Kidney (tissue), 13 donors: ENCODE measurements at regions not wholly inside any gene's neighbourhood (a gene's known extent, or its start where the extent isn't known, plus 50 kb on each side); places are given as distances from the start of the nearest gene placed in this dataset.

Experiments
- DNase-seq, 5 donors: peaks; one replicate each; pipeline ENCODE4 v3.0.0-alpha.2; 2013 to 2020
- FAIRE-seq: peaks from 2 replicates; lab custom pipeline; 2012; peaks lifted over from hg19 to GRCh38; lab: Jason Lieb, UNC
- H3K27ac ChIP-seq, 2 donors: one replicate each; pipeline ENCODE4 v1.7.0; 2013; ENCODE audit warnings: low read depth in 2 of 2, low read length in 2 of 2, inconsistent platforms in 1 of 2
- H3K27me3 ChIP-seq: one replicate; pipeline ENCODE4 v1.7.1; 2013; ENCODE audit warnings: low read length, inconsistent platforms; ENCODE audit not compliant: control insufficient read depth, insufficient read depth
- H3K36me3 ChIP-seq, 3 donors: one replicate each; pipeline versions ENCODE4 v1.7.0 to v1.7.1; 2013; ENCODE audit warnings: low read length in 3 of 3, control low read depth in 1 of 3, inconsistent platforms in 1 of 3; ENCODE audit not compliant: insufficient read depth in 3 of 3, control insufficient read depth in 2 of 3
- H3K4me1 ChIP-seq, 3 donors: one replicate each; pipeline versions ENCODE4 v1.7.0 to v1.7.1; 2013; ENCODE audit warnings: low read length in 3 of 3, inconsistent platforms in 1 of 3, low read depth in 1 of 3; ENCODE audit not compliant: control insufficient read depth in 2 of 3, insufficient read depth in 2 of 3
- H3K4me3 ChIP-seq, 3 donors: one replicate each; pipeline versions ENCODE4 v1.7.0 to v1.8.1; 2013; ENCODE audit warnings: low read length in 3 of 3, control low read depth in 1 of 3, inconsistent platforms in 1 of 3
- H3K9ac ChIP-seq, 3 donors: one replicate each; pipeline versions ENCODE4 v1.7.0 to v1.7.1; 2013; ENCODE audit warnings: low read length in 3 of 3, control low read depth in 1 of 3, inconsistent platforms in 1 of 3
- H3K9me3 ChIP-seq, 3 donors: one replicate each; pipeline versions ENCODE4 v1.7.0 to v1.7.1; 2013; ENCODE audit warnings: low read length in 3 of 3, control low read depth in 1 of 3, inconsistent platforms in 1 of 3; ENCODE audit not compliant: control insufficient read depth in 2 of 3, insufficient read depth in 1 of 3
- intact Hi-C: fragments of 100-400 bp; cut with DNase I; formaldehyde crosslinking; loops from one replicate; pipeline ENCODE4 v1.11.1; 2022
- TF ChIP-seq, protein P1 (sequence below): IDR thresholded peaks from 3 replicates; pipeline ENCODE4 v1.5.1; 2012; ENCODE audit warnings: mild to moderate bottlenecking, moderate library complexity, borderline replicate concordance; ENCODE audit not compliant: insufficient read depth; ENCODE audit errors: extremely low read depth
- donor health status: control.
- donor health status: control.
- donor health status: control.
- donor health status: control.
- donor health status: control.
- donor health status: DM: yes; HTN: yes; CAD: no.
- donor health status: Normal renal cell carcinoma (clear cell type).

DNA sequence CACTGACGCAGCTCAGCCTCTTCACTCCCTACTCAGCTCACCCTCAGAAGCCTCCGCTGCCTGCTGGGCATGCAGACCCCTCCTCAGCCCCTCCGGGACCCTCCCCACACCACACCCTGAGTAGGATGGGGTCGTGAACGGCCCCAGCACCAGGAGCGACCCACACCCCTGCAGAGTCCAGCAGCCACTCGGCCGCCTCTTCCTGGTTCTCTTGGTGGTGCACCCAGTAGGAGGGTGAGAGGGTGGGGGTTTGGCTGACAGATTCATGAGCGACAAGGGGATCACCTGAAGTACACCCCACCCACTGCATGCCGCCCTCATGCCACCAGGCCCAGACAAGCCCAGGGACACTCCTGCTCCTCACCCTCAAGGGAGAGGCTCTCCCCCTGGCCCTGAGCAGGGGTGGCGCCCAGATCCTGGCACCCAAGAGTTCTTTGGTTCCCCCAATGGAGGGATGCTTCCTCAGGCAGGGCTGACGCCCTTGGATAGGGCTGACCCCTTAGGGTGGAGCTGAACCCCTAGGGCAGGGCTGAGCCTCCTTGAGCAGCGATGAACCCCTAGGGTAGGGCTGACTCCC lies 76.6 kb upstream of the GPC1 start:
- TF ChIP-seq, protein P1, sequence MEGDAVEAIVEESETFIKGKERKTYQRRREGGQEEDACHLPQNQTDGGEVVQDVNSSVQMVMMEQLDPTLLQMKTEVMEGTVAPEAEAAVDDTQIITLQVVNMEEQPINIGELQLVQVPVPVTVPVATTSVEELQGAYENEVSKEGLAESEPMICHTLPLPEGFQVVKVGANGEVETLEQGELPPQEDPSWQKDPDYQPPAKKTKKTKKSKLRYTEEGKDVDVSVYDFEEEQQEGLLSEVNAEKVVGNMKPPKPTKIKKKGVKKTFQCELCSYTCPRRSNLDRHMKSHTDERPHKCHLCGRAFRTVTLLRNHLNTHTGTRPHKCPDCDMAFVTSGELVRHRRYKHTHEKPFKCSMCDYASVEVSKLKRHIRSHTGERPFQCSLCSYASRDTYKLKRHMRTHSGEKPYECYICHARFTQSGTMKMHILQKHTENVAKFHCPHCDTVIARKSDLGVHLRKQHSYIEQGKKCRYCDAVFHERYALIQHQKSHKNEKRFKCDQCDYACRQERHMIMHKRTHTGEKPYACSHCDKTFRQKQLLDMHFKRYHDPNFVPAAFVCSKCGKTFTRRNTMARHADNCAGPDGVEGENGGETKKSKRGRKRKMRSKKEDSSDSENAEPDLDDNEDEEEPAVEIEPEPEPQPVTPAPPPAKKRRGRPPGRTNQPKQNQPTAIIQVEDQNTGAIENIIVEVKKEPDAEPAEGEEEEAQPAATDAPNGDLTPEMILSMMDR, result no peak
- H3K9me3 ChIP-seq, result peaks cover 0 to 15% (median 4%) of the 10 kb centered on the region in 3 donors
- no peaks in the 10 kb centered on the region for H3K27me3 ChIP-seq
- FAIRE-seq (no peak), DNase-seq (no peak)
- no peak overlapping the region for H3K9ac ChIP-seq
- intact Hi-C loops, result no loop called here
- no peaks in the 10 kb centered on the region for H3K36me3 ChIP-seq
- no peaks in the 10 kb centered on the region for H3K4me1 ChIP-seq
- no peak overlapping the region for H3K27ac ChIP-seq
- no peak overlapping the region for H3K4me3 ChIP-seq

- Histone ChIP-seq H3K36me3 (no peaks in the 10 kb centered on the region), H3K4me1 (no peaks in the 10 kb centered on the region), H3K27me3 (no peaks in the 10 kb centered on the region), H3K4me3 (no peak overlapping the region), H3K9ac (no peak overlapping the region), H3K27ac (no peak overlapping the region), H3K9me3 (peaks cover 0 to 15% (median 4%) of the 10 kb centered on the region in 3 donors)
- intact Hi-C loops, result no loop called here
- TF ChIP-seq, protein P1, result no peak
- no peak for FAIRE-seq
- DNase-seq, result peak in 1 of 5 donors; percentile 41
These were observed 75.8 kb upstream of the GPC1 start for GRCh38 chr2:240359695-240360094.

- FAIRE-seq, result no peak
- Histone ChIP-seq H3K9me3 (peaks cover 0 to 15% (median 4%) of the 10 kb centered on the region in 3 donors), H3K4me3 (no peak overlapping the region), H3K9ac (no peak overlapping the region), H3K27ac (no peak overlapping the region), H3K4me1 (no peaks in the 10 kb centered on the region), H3K27me3 (no peaks in the 10 kb centered on the region), H3K36me3 (no peaks in the 10 kb centered on the region)
- intact Hi-C loops, result no loop called here
- no peak for DNase-seq
- TF ChIP-seq, protein P1, result no peak
These were observed 74.6 kb upstream of the GPC1 start for GRCh38 chr2:240360645-240361475.
